Epithelial cell of proximal tubule (primary cell): ENCODE measurements at regions not wholly inside any gene's neighbourhood (a gene's known extent, or its start where the extent isn't known, plus 50 kb on each side); places are given as distances from the start of the nearest gene placed in this dataset.

Experiments used
- DNase-seq: peaks from one replicate; pipeline ENCODE4 v3.0.0-alpha.2; 2011; ENCODE audit warnings: low read depth
- H3K4me3 ChIP-seq: 2 replicates; pipeline ENCODE4 v1.5.1; 2011; ENCODE audit warnings: low read depth, mild to moderate bottlenecking, low read length
- TF ChIP-seq, protein P1 (sequence below): conservative IDR thresholded peaks from 2 replicates; pipeline ENCODE4 v1.5.1; 2012; ENCODE audit warnings: low read depth, mild to moderate bottlenecking, low read length

DNA sequence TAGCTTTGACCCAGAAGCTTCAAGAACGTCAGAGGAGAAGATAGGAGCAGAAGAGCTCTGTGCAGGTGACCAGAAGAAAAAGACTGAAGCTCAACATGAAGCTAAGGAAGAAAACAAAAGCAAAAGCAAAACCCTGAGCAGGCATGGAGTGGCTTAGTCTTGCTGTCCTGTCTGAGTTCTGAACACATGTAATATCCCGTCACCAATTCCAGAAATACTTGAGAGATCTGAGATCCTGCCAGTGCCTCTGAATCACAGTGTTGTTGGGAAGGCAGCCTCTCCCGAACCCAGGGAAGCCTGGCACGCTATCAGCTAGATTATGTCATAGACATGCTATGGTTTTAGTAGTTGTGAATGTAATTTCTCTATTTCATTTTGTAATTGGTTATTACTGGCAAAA is 235.7 kb downstream of the ICE1 start:
- TF ChIP-seq, protein P1, sequence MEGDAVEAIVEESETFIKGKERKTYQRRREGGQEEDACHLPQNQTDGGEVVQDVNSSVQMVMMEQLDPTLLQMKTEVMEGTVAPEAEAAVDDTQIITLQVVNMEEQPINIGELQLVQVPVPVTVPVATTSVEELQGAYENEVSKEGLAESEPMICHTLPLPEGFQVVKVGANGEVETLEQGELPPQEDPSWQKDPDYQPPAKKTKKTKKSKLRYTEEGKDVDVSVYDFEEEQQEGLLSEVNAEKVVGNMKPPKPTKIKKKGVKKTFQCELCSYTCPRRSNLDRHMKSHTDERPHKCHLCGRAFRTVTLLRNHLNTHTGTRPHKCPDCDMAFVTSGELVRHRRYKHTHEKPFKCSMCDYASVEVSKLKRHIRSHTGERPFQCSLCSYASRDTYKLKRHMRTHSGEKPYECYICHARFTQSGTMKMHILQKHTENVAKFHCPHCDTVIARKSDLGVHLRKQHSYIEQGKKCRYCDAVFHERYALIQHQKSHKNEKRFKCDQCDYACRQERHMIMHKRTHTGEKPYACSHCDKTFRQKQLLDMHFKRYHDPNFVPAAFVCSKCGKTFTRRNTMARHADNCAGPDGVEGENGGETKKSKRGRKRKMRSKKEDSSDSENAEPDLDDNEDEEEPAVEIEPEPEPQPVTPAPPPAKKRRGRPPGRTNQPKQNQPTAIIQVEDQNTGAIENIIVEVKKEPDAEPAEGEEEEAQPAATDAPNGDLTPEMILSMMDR: no peak
- DNase-seq: no peak
- H3K4me3 ChIP-seq: no peak overlapping the region

DNA sequence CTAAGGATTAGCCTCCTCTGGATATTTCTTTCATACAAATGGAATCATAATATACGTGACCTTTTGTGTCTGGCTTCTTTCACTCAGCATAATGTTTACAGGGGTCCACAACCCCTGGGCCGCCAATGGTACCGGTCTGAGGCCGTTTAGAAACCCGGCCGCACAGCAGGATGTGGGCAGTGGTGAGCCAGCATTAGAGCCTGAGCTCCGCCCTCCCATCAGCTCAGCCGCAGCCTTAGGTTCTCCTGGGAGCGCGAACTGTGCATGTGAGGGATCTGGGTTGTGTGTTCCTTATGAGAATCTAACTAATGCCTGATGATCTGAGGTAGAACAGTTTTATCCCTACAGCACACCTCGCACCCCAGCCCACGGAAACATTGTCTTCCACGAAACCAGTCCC is 229.7 kb downstream of the ICE1 start:
- DNase-seq: no peak
- no peak overlapping the region for H3K4me3 ChIP-seq
- TF ChIP-seq, protein P1: no peak

DNA sequence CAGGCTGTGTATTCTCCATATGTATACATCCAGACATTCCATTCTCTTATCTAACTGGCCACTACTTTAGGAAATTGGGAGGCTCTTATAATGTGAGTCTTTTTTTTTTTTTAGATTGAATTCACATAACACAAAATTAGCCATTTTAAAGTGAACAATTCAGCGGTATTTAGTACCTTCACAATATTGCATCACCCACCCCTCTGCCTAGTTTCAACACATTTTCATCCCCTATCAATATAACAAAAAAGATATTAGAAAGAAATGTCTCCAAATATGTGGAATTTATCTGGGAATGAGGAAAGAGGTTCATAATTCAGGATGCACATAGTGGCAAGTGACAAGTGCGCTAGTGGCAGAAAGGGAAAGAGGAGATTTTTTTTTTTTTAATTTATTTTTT is 228.5 kb downstream of the ICE1 start:
- TF ChIP-seq, protein P1: no peak
- no peak for DNase-seq
- no peak overlapping the region for H3K4me3 ChIP-seq

DNA sequence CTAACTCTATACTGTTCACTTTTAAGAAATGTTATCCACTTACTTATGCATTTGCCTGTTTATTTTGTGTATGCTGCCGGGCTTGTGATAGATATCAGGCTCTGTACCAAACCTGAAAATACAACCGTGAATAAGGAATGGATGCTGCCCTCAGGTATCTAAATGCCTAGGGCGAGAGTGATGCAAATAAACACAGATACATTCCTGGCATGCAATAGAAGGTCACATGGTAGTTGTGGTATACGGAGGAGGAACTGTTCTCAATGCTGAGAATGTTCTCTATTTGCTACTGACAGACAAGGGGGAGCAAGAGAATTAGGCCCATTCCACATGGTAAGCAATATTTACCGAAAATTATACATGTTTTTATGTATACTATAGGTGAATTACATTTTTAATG is 227.8 kb downstream of the ICE1 start:
- H3K4me3 ChIP-seq: no peak overlapping the region
- TF ChIP-seq, protein P1: no peak
- DNase-seq: no peak

DNA sequence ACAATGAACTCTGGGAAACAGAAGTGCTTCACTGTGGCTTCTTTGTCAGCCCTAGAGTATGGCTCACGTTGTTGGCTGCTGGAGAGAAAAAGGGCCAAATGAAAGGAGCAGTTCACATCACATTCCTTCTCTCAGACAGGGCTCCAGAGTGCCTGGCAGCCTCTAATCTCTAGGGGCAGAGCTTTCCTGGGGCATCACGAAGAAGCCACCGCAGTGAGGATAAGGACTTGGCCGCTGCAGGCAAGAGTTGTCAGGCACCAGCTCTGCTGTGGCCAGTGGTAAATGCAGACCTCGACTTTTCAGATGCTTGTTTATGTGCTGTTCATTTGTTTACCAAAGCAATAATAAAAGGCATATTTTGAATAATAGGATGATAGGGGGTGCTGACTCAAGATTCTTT is 227.2 kb downstream of the ICE1 start:
- TF ChIP-seq, protein P1: no peak
- no peak overlapping the region for H3K4me3 ChIP-seq
- DNase-seq: no peak

DNA sequence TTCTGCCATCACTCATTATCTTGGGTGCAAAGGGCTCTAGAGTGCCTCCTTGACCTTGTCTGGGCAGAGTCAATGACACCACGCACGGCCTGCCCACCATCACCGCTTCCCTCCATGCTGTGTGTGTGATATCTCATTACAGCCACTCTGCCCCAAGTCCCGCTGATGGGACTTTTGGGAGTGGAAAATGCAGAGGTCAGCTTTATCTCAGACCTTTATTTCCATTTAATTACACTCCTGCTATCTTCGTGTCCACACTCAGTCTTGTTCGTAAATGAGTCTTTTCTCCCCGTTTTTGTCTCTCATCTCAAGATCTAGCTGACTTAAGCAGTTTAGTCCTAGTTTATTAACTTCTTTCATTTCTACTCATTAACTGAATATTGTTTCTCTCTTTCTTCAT is 226.2 kb downstream of the ICE1 start:
- DNase-seq: no peak
- TF ChIP-seq, protein P1: no peak
- H3K4me3 ChIP-seq: no peak overlapping the region

DNA sequence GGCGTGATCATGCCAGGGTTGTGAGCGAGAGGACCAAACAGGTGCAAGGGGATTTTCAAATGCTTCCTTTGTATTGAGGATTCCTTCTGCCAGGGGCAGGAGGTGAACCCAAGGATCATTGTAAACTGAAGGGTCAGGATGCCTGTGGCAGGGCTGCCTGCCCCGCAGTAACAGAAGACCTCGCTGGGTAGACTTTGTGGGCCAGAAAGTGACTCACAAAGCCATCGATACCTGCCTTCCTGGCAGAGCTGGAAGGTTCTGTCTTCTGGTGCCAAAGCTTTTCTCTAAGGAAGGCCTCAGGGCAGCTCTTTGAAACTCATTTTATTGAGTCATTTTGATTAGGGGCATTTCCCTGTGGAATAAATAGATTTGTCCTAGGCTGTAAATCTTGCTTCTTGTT is 223.4 kb downstream of the ICE1 start:
- TF ChIP-seq, protein P1: no peak
- no peak overlapping the region for H3K4me3 ChIP-seq
- no peak for DNase-seq
